Ovary (tissue), 3 donors: ENCODE measurements at regions not wholly inside any gene's neighbourhood (a gene's known extent, or its start where the extent isn't known, plus 50 kb on each side); places are given as distances from the start of the nearest gene placed in this dataset.

Source experiments
- CTCF ChIP-seq, 3 donors: fragments of 450-650 bp in 2 of 3; fragments of 200-600 bp in 1 of 3; IDR thresholded peaks; one replicate each; pipeline versions ENCODE4 v1.5.1 to v1.8.0; 2016 to 2022; ENCODE audit warnings: antibody characterized with exemption in 3 of 3, mild to moderate bottlenecking in 1 of 3
- POLR2A ChIP-seq: fragments of 450-650 bp; IDR thresholded peaks from one replicate; pipeline ENCODE4 v1.6.1; 2017; ENCODE audit warnings: antibody characterized with exemption, mild to moderate bottlenecking, moderate library complexity
- donor health status: DM: no; HTN: no; CAD: no.

GRCh38 chr6:21791056-21791455, 197.5 kb downstream of the SOX4 start:
- no peak for TF ChIP-seq CTCF (IDR thresholded peaks at IDR 0.05)
- no peak for TF ChIP-seq POLR2A
